ENCODE measurements at regions not wholly inside any gene's neighbourhood (a gene's known extent, or its start where the extent isn't known, plus 50 kb on each side); places are given as distances from the start of the nearest gene placed in this dataset.
A peak's percentile ranks its signal among the peaks of the same experiment; 100 is the strongest.

DNA sequence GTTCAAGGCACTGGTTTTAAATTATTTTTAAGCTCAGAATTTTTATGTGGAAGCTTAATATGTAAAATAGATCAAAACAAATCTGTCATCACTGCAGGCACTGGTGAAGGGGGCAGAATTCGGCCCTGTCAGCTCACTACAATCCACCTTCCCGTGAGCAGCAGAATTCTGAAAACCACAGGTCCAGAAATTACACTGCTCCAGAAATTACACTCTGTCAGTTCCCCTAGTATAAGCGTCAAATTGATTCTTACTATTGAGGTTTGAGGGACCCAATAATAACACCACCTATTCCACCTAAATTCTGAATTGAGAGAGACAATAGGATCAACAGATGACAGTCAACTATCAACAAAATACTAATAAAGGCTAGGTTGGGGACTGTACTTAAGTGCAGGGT is 245.5 kb downstream of the PHLDA1 start:
- FAIRE-seq: no peak

DNA sequence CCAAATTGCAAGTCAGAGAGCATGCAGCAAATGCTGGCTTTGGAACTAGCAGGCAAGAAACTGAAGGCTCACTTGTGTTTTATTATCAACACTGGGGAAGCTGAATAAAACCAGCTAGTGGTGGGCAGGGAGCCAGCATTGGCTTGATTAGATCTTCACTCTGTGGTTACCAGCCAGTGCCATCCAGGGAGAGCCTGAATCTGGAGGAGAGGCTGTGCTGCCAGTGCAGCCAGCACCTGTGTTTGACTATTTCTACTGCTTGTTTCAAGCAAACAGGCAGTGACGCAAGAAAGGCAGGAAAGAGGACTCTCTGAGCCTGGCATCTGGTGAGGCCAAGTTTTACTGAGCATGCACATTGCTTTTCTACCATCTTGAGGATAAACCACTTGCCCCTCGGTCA is 247.0 kb downstream of the PHLDA1 start:
- FAIRE-seq: no peak

DNA sequence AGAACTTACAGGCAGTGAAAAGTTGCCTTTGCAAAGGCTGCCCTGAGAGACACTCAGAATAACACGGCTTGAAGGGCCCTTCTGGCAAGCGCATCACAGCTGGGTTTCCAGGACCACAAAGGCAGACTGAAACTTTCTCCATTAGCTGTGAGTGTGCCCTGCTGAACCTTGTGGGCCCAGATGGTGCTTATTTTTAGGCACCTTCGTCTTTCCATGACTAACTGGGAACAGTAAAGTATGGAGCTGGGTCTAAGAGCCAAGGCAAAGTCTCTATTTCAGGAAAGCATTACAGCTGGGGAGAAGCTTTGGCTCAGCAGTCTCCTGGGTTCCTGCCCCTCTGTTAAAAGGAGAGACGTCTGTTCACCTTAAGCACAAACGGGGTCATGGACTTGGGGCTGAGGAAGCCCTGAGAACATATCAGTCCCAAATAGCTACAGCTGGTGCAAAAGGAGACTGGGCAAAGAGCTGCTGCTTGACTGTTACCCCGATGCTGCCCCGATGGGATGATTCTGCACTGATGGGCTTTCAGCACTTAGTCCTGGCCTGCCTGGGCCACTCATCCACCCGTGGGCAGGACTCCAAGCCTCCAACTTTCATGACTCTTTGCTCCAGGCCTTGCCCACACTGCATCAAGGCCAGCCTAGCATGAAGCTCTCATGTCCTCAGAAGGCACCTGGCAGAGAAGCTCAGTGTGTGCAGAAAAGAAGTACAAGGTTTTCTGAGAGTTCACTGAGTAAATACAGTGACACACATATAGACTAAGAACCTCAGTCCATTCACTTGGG is 248.3 kb downstream of the PHLDA1 start:
- FAIRE-seq: no peak

DNA sequence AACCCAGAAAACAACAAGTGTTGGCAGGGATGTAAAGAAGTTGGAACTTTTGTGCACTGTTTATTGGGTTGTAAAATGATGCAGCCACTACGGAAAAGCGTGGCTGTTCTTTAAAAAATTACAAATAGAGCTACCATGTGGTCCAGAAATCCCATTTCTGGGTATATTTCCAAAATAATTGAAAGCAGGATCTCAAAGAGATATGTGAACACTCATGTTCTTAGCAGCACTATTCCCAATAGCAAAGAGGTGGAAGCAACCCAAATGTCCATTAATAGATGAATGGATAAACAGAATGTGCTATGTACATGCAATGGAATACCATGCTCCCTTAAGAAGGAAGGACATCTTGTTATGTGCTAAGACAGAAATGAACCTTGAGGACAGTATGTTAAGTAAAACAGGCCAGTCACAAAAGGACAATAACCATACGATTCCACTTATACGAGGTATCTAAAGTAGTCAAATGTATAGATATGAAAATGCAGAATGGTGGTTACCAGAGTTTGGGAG is 249.5 kb downstream of the PHLDA1 start:
- no peak for FAIRE-seq

DNA sequence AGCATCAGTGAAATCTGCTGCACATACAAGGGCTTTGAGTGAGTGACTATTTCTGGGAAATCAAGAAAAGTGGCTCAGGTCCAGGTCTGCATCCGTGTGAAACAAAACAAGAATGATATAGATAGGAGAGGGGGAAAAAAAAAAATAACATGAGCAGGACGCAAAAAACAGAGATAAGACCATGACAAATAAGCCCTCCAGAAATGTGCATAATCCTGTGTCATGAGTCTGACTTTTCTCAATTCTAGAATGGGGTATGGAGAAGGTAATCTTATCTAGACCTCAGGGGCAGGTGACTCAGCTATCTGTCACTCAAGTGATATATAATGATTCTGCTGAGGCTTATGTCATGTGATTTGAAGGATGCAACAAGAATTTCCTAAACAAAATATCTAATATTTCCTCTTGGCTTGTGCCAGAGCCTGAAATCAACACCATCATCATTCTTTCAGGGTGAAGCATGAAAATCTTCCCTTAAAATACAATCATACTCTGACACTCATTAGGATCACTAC is 250.0 kb downstream of the PHLDA1 start:
- no peak for FAIRE-seq

DNA sequence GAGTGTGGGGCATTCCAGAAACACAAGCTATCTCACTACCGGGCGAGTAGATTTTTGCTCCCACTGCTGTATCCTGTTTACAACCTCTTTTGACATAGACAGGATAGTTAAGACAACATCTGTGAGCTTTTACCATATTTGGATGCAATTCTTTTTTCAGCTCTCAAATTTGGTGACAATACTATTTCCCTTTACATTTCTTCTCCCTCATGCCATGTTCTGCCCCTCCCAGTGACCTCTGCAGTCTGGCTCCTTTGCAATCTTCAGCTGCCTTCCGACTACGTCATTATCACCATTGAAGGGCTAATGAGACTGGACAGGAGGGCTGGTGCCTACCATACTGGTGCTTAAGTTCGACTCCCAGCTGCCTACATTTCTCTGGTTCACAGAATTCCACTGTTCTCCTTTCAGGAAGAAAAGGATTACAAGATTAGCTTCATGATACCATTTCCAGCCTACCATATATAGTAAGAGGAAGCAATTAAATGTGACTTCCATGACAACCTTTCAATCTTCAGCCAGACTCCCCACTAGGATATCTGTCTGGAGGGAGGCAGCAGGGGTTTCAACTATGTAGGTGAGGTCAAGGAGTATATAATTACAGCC is 251.6 kb downstream of the PHLDA1 start:
- FAIRE-seq: no peak

DNA sequence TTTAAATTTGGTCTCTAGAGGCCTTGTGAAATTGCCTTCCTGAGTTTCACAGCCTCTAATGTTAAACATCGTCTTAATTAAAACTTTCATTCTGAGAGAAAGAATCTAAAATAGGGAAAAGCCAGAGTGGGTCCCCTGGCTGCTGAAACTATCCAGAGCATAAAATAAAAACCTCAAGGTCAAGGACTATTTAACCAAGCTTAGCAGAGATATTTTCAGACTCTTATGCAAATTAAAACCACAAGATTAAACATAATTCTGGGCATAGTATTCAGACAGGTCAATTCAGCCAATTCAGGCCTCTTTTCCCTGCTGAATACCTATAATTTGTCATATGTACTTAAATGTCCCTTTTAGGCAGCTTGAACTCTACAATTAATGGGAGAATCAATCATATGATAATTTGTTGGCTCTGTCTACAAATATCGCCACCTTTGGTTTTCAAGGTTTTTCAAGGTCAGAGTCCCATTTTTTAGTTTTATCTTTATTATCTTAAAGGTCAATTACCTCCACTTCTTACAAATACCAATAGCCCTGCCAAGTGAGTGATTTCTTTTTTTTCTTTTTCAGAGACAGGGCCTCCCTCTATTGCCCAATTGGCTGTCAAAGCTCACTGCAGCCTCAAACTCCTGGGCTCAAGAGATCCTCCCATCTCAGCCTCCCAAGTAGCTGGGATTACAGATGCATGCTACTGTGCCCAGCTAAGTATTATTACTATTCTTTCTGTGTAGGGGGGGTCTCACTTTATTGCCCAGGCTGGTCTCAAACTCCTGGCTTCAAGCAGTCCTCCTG is 257.1 kb downstream of the PHLDA1 start:
- no peak for FAIRE-seq

DNA sequence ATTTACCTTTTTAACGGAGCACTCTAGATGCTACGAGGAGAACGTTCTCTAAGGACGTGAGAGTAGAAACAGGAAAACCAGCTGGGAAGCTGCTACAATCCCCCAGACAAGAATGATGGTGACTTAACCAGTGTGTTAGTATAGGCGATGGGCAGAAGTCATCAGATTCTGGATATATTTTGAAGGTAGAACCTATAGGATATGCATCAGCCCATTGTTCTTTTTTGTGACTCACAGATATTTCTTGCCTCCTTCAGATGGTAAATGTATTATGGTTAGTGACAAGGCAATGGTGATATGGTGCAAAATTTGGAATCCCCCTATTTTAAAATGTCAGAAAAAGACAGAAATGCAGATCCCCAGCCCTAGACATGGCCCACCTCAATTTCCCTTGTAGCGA is 258.2 kb downstream of the PHLDA1 start:
- no peak for FAIRE-seq

DNA sequence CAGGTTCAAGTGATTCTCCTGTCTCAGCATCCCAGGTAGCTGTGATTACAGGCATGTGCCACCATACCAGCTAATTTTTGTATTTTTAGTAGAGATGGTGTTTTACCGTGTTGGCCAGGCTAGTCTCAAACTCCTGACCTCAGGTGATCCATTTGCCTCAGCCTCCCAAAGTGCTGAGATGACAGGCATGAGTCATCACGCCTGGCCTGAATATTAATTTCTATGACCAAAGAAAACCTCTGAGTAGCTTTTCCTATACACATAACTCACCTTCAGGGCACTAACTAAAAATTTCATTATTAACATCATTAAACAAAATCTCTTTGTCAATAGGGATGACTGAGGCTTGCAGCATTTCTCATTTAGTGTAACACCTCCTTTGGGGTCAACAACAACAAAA is 259.6 kb upstream of the KRR1 start:
- no peak for FAIRE-seq

DNA sequence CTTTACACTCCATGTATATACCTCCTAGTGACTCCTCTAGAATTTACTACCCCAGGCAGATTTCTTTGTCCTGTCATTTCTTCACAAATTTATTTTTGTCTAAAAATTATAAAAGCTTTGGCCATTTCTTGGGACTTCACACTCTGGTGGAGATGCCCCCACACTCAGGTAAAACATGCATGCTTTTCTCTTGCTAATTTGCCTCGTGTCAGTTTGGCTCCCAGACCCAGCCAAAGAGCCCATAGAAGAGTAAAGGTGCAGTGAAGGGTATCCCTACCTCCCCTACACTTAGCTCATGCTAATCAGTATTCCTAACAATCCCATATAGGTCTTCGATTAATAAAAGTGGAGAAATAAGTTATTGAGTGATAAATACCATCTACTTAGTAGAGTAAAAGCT is 256.5 kb upstream of the KRR1 start:
- FAIRE-seq: no peak

DNA sequence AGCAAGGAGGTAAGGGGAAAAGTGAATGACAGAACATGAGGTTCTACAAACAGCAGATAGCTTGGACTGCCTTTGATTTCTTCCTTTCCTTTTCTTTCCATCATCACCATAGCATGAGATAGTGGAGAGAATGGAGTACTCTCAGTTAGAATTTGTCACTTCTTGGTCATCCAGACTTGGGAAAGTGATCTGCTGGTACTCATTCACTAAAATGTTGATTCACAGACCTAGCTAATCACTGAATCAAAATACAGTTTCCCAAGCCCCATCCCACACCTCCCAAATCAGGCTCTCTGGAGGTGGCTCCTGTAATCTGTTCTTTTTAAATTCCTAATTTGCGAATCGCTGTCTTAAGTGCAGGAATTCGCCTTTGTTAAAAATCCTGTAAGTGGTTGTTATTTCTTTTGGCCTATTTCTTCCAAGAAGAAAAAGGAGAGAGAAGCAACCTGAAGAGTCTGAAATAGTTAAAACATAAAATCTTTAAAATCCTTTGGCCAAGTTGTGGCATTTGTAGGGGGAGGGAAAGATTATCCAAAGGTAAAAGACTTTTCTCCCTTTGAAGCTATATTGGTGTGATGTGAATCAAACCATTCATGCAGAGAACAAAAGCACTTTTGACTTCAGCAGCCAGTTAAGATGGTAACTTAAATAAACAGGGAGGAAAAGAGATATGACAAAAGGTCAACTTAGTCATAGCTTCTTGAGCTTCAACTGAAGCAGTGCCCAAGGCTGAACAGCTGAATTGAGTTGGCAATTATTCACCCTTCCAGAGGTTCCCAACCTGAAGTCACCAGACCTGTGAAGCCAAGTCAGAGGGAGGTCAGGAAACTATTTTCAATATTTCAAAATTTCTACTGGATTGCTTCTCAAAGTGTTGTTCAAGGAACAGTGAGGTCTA is 255.1 kb upstream of the KRR1 start:
- peak; percentile 98 for FAIRE-seq

DNA sequence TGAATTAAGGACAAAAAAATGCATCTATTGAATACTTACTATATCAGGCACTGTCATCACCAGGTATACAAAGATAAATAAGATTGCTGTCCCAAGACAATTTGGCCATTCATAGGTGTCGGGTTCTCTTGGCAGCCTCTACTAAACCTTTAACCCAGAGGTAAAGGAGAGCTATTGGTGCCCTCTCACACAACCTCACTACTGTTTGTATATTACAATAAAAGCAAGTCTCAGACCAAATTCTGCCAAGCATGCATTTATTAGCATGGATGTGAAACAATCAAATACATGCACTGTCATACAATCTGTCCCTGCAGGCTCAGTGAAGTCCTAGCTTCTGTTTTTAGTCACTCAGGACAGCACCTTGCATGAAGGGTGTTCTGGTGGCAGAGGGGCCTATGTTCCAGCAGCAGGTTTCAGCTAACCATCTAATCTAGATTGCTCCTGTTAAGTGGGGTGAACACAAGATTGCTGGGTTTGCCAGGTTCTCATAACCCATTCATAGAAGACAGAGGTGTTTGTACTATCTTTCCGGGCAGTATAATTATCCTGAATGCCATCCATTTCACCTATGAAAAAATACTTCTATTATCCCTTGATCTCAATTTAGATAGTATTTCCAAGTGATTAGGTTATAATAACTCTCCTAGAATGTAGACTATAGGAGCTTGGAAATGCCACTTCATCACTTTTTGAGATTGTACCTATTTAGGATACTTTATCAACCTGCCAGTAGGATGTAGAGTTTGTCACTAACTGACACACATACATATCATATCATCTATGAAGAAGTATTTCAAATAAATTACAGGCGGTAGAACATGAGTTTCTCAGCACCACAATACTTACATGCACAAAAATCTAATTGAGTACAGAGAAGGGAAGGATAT is 254.0 kb upstream of the KRR1 start:
- FAIRE-seq: no peak

DNA sequence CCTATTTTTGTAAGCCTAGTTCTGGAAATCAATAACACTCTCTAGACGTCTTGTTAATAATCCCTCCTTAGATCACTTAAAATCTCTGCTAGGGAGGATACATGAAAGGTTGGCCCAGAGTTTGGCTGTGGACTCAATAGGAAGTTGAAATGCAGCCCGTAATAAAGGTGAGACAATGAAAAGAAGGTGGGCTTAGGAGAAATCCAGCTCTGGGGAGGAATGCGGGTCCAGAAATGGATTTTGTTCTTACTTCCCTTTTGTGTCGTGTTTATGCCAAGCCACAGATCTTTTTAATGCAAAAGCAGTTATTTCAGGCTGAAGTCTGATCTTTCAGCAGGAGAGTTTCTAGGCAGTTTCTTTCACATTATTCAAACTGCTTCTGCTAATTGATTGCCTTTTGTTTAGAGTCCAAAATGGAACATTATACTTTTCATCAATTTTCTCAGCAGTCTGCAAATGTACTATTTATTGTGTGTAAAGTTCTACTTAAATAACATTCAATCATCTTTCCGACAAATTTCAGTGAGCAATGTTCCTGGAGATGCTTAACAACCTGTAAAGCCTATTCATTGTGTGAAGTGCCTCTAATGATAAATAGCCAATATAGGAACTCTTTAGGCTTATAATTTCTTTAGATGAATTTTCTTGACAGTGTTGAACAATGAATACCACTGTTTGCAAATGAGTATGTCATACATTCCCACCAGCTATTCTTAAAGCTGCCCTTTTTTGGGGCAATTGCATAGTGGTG is 252.9 kb upstream of the KRR1 start:
- FAIRE-seq: peak; percentile 93

DNA sequence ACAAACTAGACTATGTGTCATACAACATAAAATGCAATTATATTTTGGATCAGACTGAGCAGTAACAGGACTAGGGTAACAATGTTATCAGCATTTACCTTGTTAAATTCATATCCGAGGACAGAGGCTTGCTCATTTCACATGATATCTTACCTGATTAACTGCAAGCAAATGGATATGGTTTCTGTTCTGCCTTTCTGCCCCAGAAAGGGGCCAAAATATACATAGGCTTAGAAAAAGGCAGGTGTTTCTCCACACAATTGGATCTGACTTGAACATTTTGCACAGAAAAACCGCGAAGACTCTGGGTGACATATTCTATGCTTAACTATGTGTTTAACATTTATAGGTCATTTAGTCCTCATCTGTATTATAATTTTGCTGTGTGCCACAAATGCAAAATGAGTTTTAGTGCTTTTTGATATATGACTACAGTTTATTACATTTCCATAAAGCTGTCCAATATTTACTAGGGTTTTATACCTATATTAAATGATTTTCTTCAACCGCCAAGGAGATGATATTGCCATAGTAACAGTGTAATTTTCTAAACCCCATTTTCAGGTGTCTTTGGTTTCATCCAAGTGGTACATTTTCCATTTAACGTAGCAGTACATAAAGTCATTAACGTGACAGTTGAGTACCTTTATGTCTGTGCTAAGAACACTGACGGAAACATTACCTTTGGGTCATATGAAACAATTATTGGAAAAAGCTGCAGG is 249.3 kb upstream of the KRR1 start:
- peak; percentile 29 for FAIRE-seq

DNA sequence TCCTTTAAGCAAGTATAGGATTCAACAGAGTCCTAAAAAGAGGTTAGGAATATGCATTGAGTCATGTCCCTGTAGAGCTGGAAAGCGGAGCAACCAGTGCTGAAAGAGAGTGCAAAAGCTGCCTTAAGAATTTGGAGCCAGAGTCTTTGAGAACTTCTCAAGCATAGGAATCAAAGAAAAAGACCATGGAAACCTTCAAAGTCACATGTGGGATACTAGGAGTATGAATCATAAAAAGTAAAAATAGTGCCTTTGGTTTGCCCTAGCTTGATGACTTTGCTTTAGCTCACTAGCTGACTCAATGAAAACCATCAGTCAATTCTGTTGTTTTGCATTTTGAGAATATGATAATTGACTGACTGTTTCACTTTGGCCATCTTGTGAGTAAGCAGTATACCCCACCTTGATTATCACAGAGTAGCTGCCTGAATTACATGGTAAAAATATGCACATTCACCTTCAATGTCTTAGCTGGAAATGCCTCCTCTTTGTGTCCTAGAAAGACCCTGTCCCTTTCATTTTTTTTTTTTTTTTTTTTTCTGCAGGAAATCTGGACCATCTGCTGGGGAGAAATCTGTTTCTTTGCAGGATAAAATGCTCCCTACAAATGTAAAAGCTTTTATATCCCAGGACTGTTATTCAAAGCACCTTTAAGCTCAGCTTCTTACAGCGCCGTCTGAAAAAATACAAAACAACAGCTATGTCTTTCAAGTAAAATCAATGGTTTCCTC is 248.6 kb upstream of the KRR1 start:
- peak; percentile 90 for FAIRE-seq

DNA sequence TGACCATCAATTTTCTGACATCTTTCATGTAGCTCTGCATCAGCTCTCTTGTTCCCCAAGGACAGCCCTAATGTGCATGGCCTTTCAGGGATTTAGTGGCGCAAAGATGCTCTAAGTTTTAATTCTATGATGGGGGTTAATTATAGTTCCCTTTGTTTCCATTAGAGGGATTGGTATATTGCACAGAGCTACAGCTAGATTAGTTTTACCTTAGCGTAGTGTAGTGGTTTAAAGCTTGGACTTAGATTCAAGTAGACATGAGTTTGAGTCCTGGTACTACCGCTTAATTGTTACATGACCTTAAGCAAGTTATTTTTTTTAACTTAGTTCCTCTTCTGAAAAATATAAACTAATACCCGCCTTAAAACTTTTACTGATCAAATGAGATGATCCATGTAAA is 247.8 kb upstream of the KRR1 start:
- no peak for FAIRE-seq

DNA sequence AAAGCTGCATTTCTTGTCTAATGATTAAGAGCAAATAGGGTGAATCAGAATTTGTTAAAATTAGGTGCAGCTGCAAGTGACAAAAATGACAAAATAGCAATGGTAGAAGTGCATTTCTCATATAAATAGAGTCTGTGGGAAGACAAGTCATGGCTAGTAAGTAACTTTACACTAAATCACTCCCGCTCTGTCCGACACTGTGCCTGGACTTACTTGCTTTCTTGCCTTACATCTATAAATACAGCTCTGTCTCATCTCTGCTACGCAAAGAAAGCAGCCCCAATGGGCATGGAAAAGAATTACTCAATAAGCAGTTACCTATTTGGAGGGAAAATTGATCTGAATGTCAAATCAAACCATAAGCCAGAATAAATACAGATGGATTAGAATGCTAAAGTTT is 245.4 kb upstream of the KRR1 start:
- FAIRE-seq: peak; percentile 99

DNA sequence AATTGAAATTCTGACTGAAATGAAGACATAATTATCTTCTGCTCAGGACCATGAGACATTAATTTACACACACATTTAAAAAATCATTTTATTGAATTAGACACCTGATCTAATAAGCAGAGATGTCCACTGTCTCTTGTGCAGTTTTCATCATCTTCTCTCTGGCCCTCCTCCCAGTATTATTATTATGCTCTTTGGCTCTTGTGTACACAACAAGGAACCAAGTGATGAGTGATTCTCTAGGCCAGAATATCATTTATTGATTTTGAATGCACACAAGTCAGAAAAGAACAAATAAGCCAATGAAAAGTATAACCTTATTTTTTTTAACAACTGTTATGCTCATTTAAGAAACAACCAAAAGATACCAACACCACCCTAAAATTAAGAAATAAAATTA is 244.7 kb upstream of the KRR1 start:
- FAIRE-seq: peak; percentile 57

DNA sequence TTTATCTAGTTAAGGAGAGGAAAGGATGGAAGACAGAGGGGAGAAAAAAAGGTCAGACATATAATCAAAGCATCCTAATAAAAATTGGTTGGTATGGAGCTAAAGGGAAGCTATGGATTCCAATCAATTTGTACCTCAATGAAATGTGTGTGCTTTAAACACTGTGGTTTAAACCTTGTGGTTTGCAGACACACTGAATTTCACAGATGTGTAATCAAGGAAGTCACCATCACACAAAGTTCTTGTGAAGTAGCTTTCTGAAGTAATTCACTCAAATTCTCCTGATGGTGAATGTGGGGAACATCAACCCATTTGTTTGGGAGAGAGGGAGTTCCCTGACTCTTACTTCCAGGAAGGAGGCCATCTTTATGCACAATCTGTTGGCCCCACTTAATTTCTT is 243.3 kb upstream of the KRR1 start:
- no peak for FAIRE-seq

All from A204.1 (cell line).